H1 (cell line): ENCODE measurements at regions not wholly inside any gene's neighbourhood (a gene's known extent, or its start where the extent isn't known, plus 50 kb on each side); places are given as distances from the start of the nearest gene placed in this dataset.
A peak's percentile ranks its signal among the peaks of the same experiment; 100 is the strongest.

Source experiments
- CTCF ChIA-PET: fragments of 300-600 bp; sonication (Branson Sonifier 250); formaldehyde crosslinking; loops from one replicate; lab custom pipeline; 2021; ENCODE audit not compliant: partially characterized antibody; lab: Charles Lee
- POLR2A ChIA-PET: fragments of 300-600 bp; sonication (Branson Sonifier 250); formaldehyde crosslinking; loops from one replicate; lab custom pipeline; 2021; ENCODE audit warnings: inconsistent platforms; ENCODE audit not compliant: partially characterized antibody; lab: Charles Lee
- DNase-seq, 2 experiments: peaks; one replicate each; pipeline versions ENCODE4 v3.0.0 to v3.0.0-alpha.2; 2010 to 2022; ENCODE audit warnings: low spot score in 2 of 2, low read depth in 1 of 2, mixed read lengths in 1 of 2
- FAIRE-seq: peaks from 2 replicates; lab custom pipeline; 2011; peaks lifted over from hg19 to GRCh38; lab: Jason Lieb, UNC
- H2AFZ ChIP-seq: 2 replicates; pipeline ENCODE4 v1.8.1; 2012; ENCODE audit warnings: low read length, inconsistent platforms
- H2AK5ac ChIP-seq: 2 replicates; pipeline ENCODE4 v1.6.1; 2013; ENCODE audit warnings: low read depth, low read length
- H2BK120ac ChIP-seq: replicated peaks from 2 replicates; pipeline ENCODE3; 2013; ENCODE audit warnings: low read depth, low read length, inconsistent platforms
- H2BK12ac ChIP-seq: 2 replicates; pipeline ENCODE4 v1.6.1; 2013; ENCODE audit warnings: low read depth, low read length
- H2BK15ac ChIP-seq: 2 replicates; pipeline ENCODE4 v1.6.1; 2013; ENCODE audit warnings: low read length
- H2BK20ac ChIP-seq: 2 replicates; pipeline ENCODE4 v1.6.1; 2013; ENCODE audit warnings: low read length
- H2BK5ac ChIP-seq: 2 replicates; pipeline ENCODE4 v1.6.1; 2013; ENCODE audit warnings: low read depth, low read length
- H3K14ac ChIP-seq: 2 replicates; pipeline ENCODE4 v1.6.1; 2013; ENCODE audit warnings: inconsistent platforms; ENCODE audit not compliant: insufficient read length
- H3K18ac ChIP-seq: 2 replicates; pipeline ENCODE4 v1.6.1; 2013; ENCODE audit warnings: low read length; ENCODE audit errors: extremely low read depth
- H3K23ac ChIP-seq: 2 replicates; pipeline ENCODE4 v1.6.1; 2013; ENCODE audit warnings: inconsistent platforms; ENCODE audit not compliant: insufficient read length
- H3K23me2 ChIP-seq: 2 replicates; pipeline ENCODE4 v1.6.1; 2013; ENCODE audit warnings: low read depth, low read length
- H3K27ac ChIP-seq: 2 replicates; pipeline ENCODE4 v1.6.1; 2011; ENCODE audit warnings: low read depth, low read length, inconsistent platforms
- H3K27me3 ChIP-seq, 4 experiments: replicated peaks in 1 of 4; 1 replicate in 1 of 4; 2 replicates in 3 of 4; pipeline versions ENCODE4 v1.6.1 to v1.8.1; 2011 to 2013; ENCODE audit warnings: low read length in 3 of 4, mild to moderate bottlenecking in 3 of 4, inconsistent platforms in 2 of 4, mixed read lengths in 2 of 4, moderate library complexity in 1 of 4; ENCODE audit not compliant: control insufficient read depth in 3 of 4, insufficient read depth in 3 of 4; ENCODE audit errors: extremely low read depth in 1 of 4
- H3K36me3 ChIP-seq, 4 experiments: 2 replicates each; pipeline versions ENCODE4 v1.6.1 to v1.8.1; 2011 to 2013; ENCODE audit warnings: mild to moderate bottlenecking in 4 of 4, low read length in 3 of 4, moderate library complexity in 2 of 4, control low read depth in 1 of 4, inconsistent platforms in 1 of 4; ENCODE audit not compliant: insufficient read depth in 4 of 4, control insufficient read depth in 2 of 4
- H3K4ac ChIP-seq: replicated peaks from 2 replicates; pipeline ENCODE3; 2013; ENCODE audit warnings: low read length, low read depth, mixed read lengths, inconsistent platforms; ENCODE audit not compliant: insufficient read length
- H3K4me1 ChIP-seq, 4 experiments: replicated peaks in 1 of 4; 1 replicate in 1 of 4; 2 replicates in 3 of 4; pipeline versions ENCODE4 v1.6.1 to v1.8.1; 2011 to 2013; ENCODE audit warnings: low read length in 3 of 4, inconsistent platforms in 2 of 4, mixed read lengths in 1 of 4; ENCODE audit not compliant: insufficient read depth in 4 of 4, control insufficient read depth in 3 of 4
- H3K4me2 ChIP-seq, 2 experiments: 2 replicates each; pipeline versions ENCODE4 v1.6.1 to v1.8.1; 2011 to 2013; ENCODE audit warnings: low read depth in 2 of 2, low read length in 2 of 2, control low read depth in 1 of 2, inconsistent platforms in 1 of 2, mild to moderate bottlenecking in 1 of 2; ENCODE audit not compliant: insufficient read depth in 1 of 2
- H3K4me3 ChIP-seq, 4 experiments: fragments of 200-600, 300-600 bp in 1 of 4; sonication (generic), shearing (Covaris generic), sonication (Bioruptor Twin) in 1 of 4; 2 replicates each; pipeline versions ENCODE4 v1.5.1 to v1.8.1; 2011 to 2016; ENCODE audit warnings: low read length in 4 of 4, low read depth in 3 of 4, control low read depth in 2 of 4, inconsistent platforms in 2 of 4, mild to moderate bottlenecking in 2 of 4, mixed read lengths in 1 of 4, moderate library complexity in 1 of 4; ENCODE audit not compliant: insufficient read depth in 2 of 4; ENCODE audit errors: extremely low read depth in 1 of 4
- H3K56ac ChIP-seq: replicated peaks from 2 replicates; pipeline ENCODE3; 2013; ENCODE audit warnings: low read depth, mild to moderate bottlenecking, mixed read lengths, low read length, inconsistent platforms; ENCODE audit not compliant: insufficient read length
- H3K79me1 ChIP-seq: 2 replicates; pipeline ENCODE4 v1.6.1; 2013; ENCODE audit warnings: low read depth, low read length, control low read depth
- H3K79me2 ChIP-seq, 2 experiments: 2 replicates each; pipeline versions ENCODE4 v1.6.1 to v1.8.1; 2012 to 2013; ENCODE audit warnings: low read length in 2 of 2, mild to moderate bottlenecking in 2 of 2, inconsistent platforms in 1 of 2; ENCODE audit not compliant: insufficient read depth in 2 of 2, control insufficient read depth in 1 of 2
- H3K9ac ChIP-seq, 4 experiments: replicated peaks in 1 of 4; 1 replicate in 1 of 4; 2 replicates in 3 of 4; pipeline versions ENCODE4 v1.6.1 to v1.8.1; 2011 to 2013; ENCODE audit warnings: low read depth in 3 of 4, low read length in 3 of 4, control low read depth in 2 of 4, mild to moderate bottlenecking in 2 of 4, moderate library complexity in 2 of 4, inconsistent platforms in 1 of 4; ENCODE audit errors: extremely low read depth in 1 of 4
- H3K9me3 ChIP-seq, 2 experiments: 2 replicates each; pipeline versions ENCODE4 v1.6.1 to v1.8.1; 2012 to 2013; ENCODE audit warnings: mild to moderate bottlenecking in 2 of 2, moderate library complexity in 2 of 2, control low read depth in 1 of 2, inconsistent platforms in 1 of 2, low read depth in 1 of 2, low read length in 1 of 2, mixed read lengths in 1 of 2; ENCODE audit not compliant: insufficient read depth in 2 of 2
- H4K20me1 ChIP-seq, 2 experiments: replicated peaks in 1 of 2; 2 replicates each; pipeline versions ENCODE3 to v1.8.1; 2011 to 2013; ENCODE audit warnings: inconsistent platforms in 2 of 2, low read length in 2 of 2, mild to moderate bottlenecking in 1 of 2; ENCODE audit not compliant: insufficient read depth in 2 of 2, control insufficient read depth in 1 of 2
- H4K5ac ChIP-seq: 2 replicates; pipeline ENCODE4 v1.6.1; 2013; ENCODE audit warnings: low read length, low read depth, mixed read lengths, inconsistent platforms; ENCODE audit not compliant: insufficient read length
- H4K8ac ChIP-seq: 2 replicates; pipeline ENCODE4 v1.8.0; 2013; ENCODE audit warnings: mild to moderate bottlenecking, moderate library complexity, low read length, inconsistent platforms; ENCODE audit not compliant: insufficient read depth; ENCODE audit errors: extremely low read depth
- H4K91ac ChIP-seq: replicated peaks from 2 replicates; pipeline ENCODE3; 2013; ENCODE audit warnings: low read length, mixed read lengths, inconsistent platforms; ENCODE audit not compliant: insufficient read length
- BACH1 ChIP-seq: IDR thresholded peaks from 2 replicates; pipeline ENCODE4 v1.6.1; 2012; ENCODE audit warnings: low read length, improper control_type of control experiment
- BCL11A ChIP-seq, 2 experiments: IDR thresholded peaks; one replicate each; pipeline ENCODE4 v1.6.1; 2011; ENCODE audit warnings: low read depth in 2 of 2, low read length in 2 of 2, mild to moderate bottlenecking in 2 of 2
- CBX5 ChIP-seq: fragments of 300-800, 300-1000 bp; sonication (generic); IDR thresholded peaks from 2 replicates; pipeline ENCODE4 v1.7.1; 2016; ENCODE audit warnings: antibody characterized with exemption, low read length, low read depth
- CTBP2 ChIP-seq: IDR thresholded peaks from 2 replicates; pipeline ENCODE4 v1.7.0; 2011; ENCODE audit warnings: borderline replicate concordance, mild to moderate bottlenecking, moderate library complexity, mixed read lengths, low read length; ENCODE audit not compliant: insufficient read depth, insufficient read length
- EGR1 ChIP-seq: IDR thresholded peaks from 2 replicates; pipeline ENCODE4 v1.6.1; 2011; ENCODE audit warnings: low read depth, low read length, borderline replicate concordance
- FOSL1 ChIP-seq: IDR thresholded peaks from 2 replicates; pipeline ENCODE4 v1.6.1; 2011; ENCODE audit warnings: mild to moderate bottlenecking, low read depth, low read length, moderate library complexity; ENCODE audit not compliant: insufficient read depth
- MAX ChIP-seq: IDR thresholded peaks from 2 replicates; pipeline ENCODE4 v1.6.1; 2012; ENCODE audit warnings: inconsistent platforms
- SAP30 ChIP-seq: fragments of 300-600 bp; sonication (generic); IDR thresholded peaks from 2 replicates; pipeline ENCODE4 v1.7.1; 2012; ENCODE audit warnings: low read length, moderate library complexity, mild to moderate bottlenecking, inconsistent platforms; ENCODE audit not compliant: insufficient read depth, insufficient replicate concordance
- SIX5 ChIP-seq: IDR thresholded peaks from 2 replicates; pipeline ENCODE4 v1.6.1; 2011; ENCODE audit warnings: mild to moderate bottlenecking, low read depth, low read length
- WGBS, 2 experiments: shearing (Covaris generic) in 1 of 2; methylation state at CpG; one replicate each; pipeline versions ENCODE4 v1.1.6 to v1.1.7; 2013 to 2015; ENCODE audit warnings: low lambda C conversion rate in 2 of 2, mixed read lengths in 2 of 2, inconsistent platforms in 1 of 2, low coverage in 1 of 2, missing lambda C conversion rate in 1 of 2; ENCODE audit not compliant: insufficient replicate concordance in 2 of 2, insufficient coverage in 1 of 2, insufficient read length in 1 of 2; ENCODE audit errors: extremely low coverage in 1 of 2, missing lambda C conversion rate in 1 of 2; 5-methylcytosine and 5-hydroxymethylcytosine counted together

DNA sequence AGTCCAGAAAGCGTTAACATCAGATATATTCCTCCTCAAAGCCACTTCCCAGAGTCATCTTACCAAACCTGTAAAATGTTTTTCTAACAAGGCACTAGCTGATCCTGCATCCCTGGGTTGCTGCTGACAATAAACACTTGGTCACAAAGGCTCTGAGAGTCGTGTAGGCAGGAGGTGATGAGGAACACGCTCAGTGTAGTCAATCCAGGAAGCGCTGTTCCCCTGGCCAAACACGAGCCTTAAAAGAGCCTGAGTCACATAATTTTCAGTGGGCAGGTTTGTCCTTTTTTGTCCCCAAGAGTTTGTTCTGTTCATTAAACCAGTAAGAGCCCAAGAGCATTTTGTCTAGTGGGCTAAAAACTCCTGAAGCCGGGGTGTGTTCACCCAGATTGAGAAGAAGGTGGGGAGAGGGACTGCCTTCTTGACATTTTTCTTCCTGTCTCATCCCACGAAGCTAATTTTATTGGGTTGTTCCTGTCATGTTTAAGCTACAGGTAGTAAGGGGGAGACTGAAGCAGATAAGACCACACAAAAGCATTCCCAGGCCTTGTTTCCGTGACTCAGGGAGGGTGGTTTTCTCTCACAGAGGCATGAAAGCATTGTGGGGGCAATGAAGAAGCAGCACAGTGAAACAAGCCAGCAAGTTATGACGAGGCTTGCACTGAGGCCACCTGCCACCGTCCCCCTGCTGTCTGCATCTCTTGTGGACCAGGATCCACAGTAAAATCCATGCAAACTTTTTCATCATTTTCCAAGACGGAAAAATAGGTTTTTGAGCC lies 73.7 kb downstream of the FOXB1 start:
- peak; percentile 79 for FAIRE-seq
- H3K36me3 ChIP-seq = no peaks in the 10 kb centered on the region
- no peak overlapping the region for H3K23ac ChIP-seq
- 0 out of 4 replicates have a peak, but pooled peaks cover 0 to 3% of the 10 kb centered on the region in 2 experiments for H3K9me3 ChIP-seq
- peak overlapping the region; percentile 20; the same call in 1 of the 2 replicates for H2AFZ ChIP-seq
- no peak overlapping the region for H3K4me2 ChIP-seq
- no peaks in the 10 kb centered on the region for H3K23me2 ChIP-seq
- WGBS, 2 experiments = 62% methylated on average over 11 of the region's 11 CpGs; no CpG with 5 or more reads in 1 of the 2 experiments
- no peaks in the 10 kb centered on the region for H4K20me1 ChIP-seq
- no peak for DNase-seq
- H3K27ac ChIP-seq = no peak overlapping the region
- H4K91ac ChIP-seq = no peak overlapping the region
- no peaks in the 10 kb centered on the region for H3K27me3 ChIP-seq
- H3K79me2 ChIP-seq = no peaks in the 10 kb centered on the region
- no peak overlapping the region for H4K5ac ChIP-seq
- 0 out of 2 replicates have a peak overlapping the region, but pooled peaks have one; percentile 0 for H2BK20ac ChIP-seq
- H2AK5ac ChIP-seq = no peak overlapping the region
- H3K4ac ChIP-seq = no peak overlapping the region
- TF ChIP-seq EGR1 (no peak), MAX (no peak), BACH1 (no peak), CBX5 (no peak), BCL11A (IDR thresholded peaks at IDR 0.05; ENCODE audit: low read depth in 2 of 2, low read length in 2 of 2) (no peak), CTBP2 (no peak), SAP30 (no peak), SIX5 (no peak), FOSL1 (no peak)
- TF ChIP-seq, all 59 proteins: peak for 0
- Histone ChIP-seq H2BK12ac (0 out of 2 replicates have a peak overlapping the region, but pooled peaks have one; percentile 10), H3K18ac (peak overlapping the region; percentile 49; the same call in 1 of the 2 replicates), H3K79me1 (no peaks in the 10 kb centered on the region), H3K4me1 (peaks cover 0 to 18% (median 17%) of the 10 kb centered on the region in 4 experiments), H3K4me3 (no peak overlapping the region), H2BK120ac (no peak overlapping the region), H3K9ac (no peak overlapping the region), H2BK5ac (no peak overlapping the region; the same call in 1 of the 2 replicates), H4K8ac (no peak overlapping the region), H3K14ac (no peak overlapping the region), H2BK15ac (no peak overlapping the region), H3K56ac (no peak overlapping the region)
- CTCF ChIA-PET = interaction anchor here (0.5 to 2.7 kb wide), 6 partner anchors 12 to 646 kb away, joined by 3 to 17 read pairs (median 4); no protein-coding TSS in a partner anchor
- POLR2A ChIA-PET = interaction anchor here (1.7 kb wide), 1 partner anchor 73 kb away, joined by 4 read pairs; the partner anchor contains the start of gene FOXB1
